ENCODE measurements at regions not wholly inside any gene's neighbourhood (a gene's known extent, or its start where the extent isn't known, plus 50 kb on each side); places are given as distances from the start of the nearest gene placed in this dataset.
"Not testable (repeated sequence)": the region's sequence is repeated elsewhere in the genome, so short reads cannot be mapped to it uniquely, and the experiment has no call there.

GRCh38 chr2:187637771-187638170 is 83.5 kb upstream of the TFPI start:
- not testable (repeated sequence) for TF ChIP-seq CTCF, POLR2A (IDR thresholded peaks at IDR 0.05)
